Ovary (tissue), 7 donors: ENCODE measurements at regions not wholly inside any gene's neighbourhood (a gene's known extent, or its start where the extent isn't known, plus 50 kb on each side); places are given as distances from the start of the nearest gene placed in this dataset.

Source experiments
- DNase-seq, 5 donors: peaks; one replicate each; pipeline ENCODE4 v3.0.0-alpha.2; 2019 to 2020
- H3K27ac ChIP-seq, 2 donors: fragments of 200-600 bp; one replicate each; pipeline versions ENCODE4 v1.5.1 to v1.8.0; 2019 to 2022
- H3K27me3 ChIP-seq: fragments of 200-600 bp; one replicate; pipeline ENCODE4 v1.8.0; 2022
- H3K36me3 ChIP-seq: fragments of 200-600 bp; sonication (generic); one replicate; pipeline ENCODE4 v1.5.1; 2019
- H3K4me1 ChIP-seq: one replicate; pipeline ENCODE4 v1.8.1; 2013; ENCODE audit warnings: mild to moderate bottlenecking, moderate library complexity; ENCODE audit not compliant: insufficient read depth
- H3K4me3 ChIP-seq: fragments of 200-600 bp; sonication (generic); one replicate; pipeline ENCODE4 v1.5.1; 2017
- H3K9me3 ChIP-seq, 2 donors: fragments of 200-600 bp in 1 of 2; sonication (generic) in 1 of 2; one replicate each; pipeline versions ENCODE4 v1.5.1 to v1.8.1; 2013 to 2019; ENCODE audit warnings: mild to moderate bottlenecking in 1 of 2, moderate library complexity in 1 of 2
- CTCF ChIP-seq, 3 donors: fragments of 450-650 bp in 2 of 3; fragments of 200-600 bp in 1 of 3; IDR thresholded peaks; one replicate each; pipeline versions ENCODE4 v1.5.1 to v1.8.0; 2016 to 2022; ENCODE audit warnings: antibody characterized with exemption in 3 of 3, mild to moderate bottlenecking in 1 of 3
- EP300 ChIP-seq: sonication (generic); formaldehyde crosslinking; IDR thresholded peaks from one replicate; pipeline ENCODE4 v1.6.1; 2017; ENCODE audit warnings: antibody characterized with exemption
- POLR2A ChIP-seq: fragments of 450-650 bp; IDR thresholded peaks from one replicate; pipeline ENCODE4 v1.6.1; 2017; ENCODE audit warnings: antibody characterized with exemption, mild to moderate bottlenecking, moderate library complexity
- WGBS, 3 donors: extraction: QIAGEN DNeasy Blood & Tissue Kit in 1 of 3; methylation state at CpG; one replicate each; pipeline versions ENCODE4 v1.1.5 to v1.1.7; 2013 to 2017; 5-methylcytosine and 5-hydroxymethylcytosine counted together
- intact Hi-C, 4 donors: fragments of 100-400 bp; cut with DNase I; formaldehyde crosslinking; loops; one replicate each; pipeline versions ENCODE4 v1.11.0 to v1.15.1; 2022 to 2023
- donor health status: DM: no; HTN: no; CAD: no; lungs with moderate emphysema.
- donor health status: DM: no; HTN: no; CAD: no.
- donor health status: Bipolar disorder and iron deficiency.
- donor health status: DM: no; HTN: no; CAD: no.
- donor health status: DM: yes; HTN: yes; CAD: no.

GRCh38 chr7:27420702-27421101 lies 178.1 kb downstream of the EVX1 start:
- Histone ChIP-seq H3K4me3 (no peak overlapping the region), H3K27ac (no peak overlapping the region), H3K36me3 (no peaks in the 10 kb centered on the region), H3K27me3 (no peaks in the 10 kb centered on the region), H3K4me1 (no peaks in the 10 kb centered on the region), H3K9me3 (no peaks in the 10 kb centered on the region)
- TF ChIP-seq POLR2A, result no peak
- TF ChIP-seq CTCF (IDR thresholded peaks at IDR 0.05), result no peak
- TF ChIP-seq EP300, result no peak
- intact Hi-C loops, result no loop called here
- WGBS, 3 donors, result 33 to 44% (median 33%) methylated on average over 2 of the region's 2 CpGs
- DNase-seq, result no peak

- WGBS, 3 donors, result 68 to 86% (median 80%) methylated on average over 8 of the region's 8 CpGs
- DNase-seq, result no peak
Measured at GRCh38 chr7:27423290-27423689, 180.7 kb downstream of the EVX1 start.

GRCh38 chr7:27423821-27424220 lies 181.2 kb downstream of the EVX1 start:
- no peaks in the 10 kb centered on the region for H3K4me1 ChIP-seq
- H3K4me3 ChIP-seq, result no peak overlapping the region
- H3K36me3 ChIP-seq, result no peaks in the 10 kb centered on the region
- DNase-seq, result no peak
- H3K27me3 ChIP-seq, result no peaks in the 10 kb centered on the region
- H3K27ac ChIP-seq, result no peak overlapping the region
- H3K9me3 ChIP-seq, result no peaks in the 10 kb centered on the region
- 77 to 92% (median 79%) methylated on average over 10 of the region's 10 CpGs for WGBS, 3 donors
- intact Hi-C loops, result no loop called here
- TF ChIP-seq POLR2A, result no peak
- TF ChIP-seq CTCF (IDR thresholded peaks at IDR 0.05), result no peak
- TF ChIP-seq EP300, result no peak

More at GRCh38 chr7:27423290-27423689, 180.7 kb downstream of the EVX1 start:
- no peak overlapping the region for H3K4me3 ChIP-seq
- H3K9me3 ChIP-seq, result no peaks in the 10 kb centered on the region
- no peak overlapping the region for H3K27ac ChIP-seq
- H3K36me3 ChIP-seq, result no peaks in the 10 kb centered on the region
- no peaks in the 10 kb centered on the region for H3K4me1 ChIP-seq
- intact Hi-C loops, result no loop called here
- TF ChIP-seq POLR2A, result no peak
- no peak for TF ChIP-seq CTCF (IDR thresholded peaks at IDR 0.05)
- H3K27me3 ChIP-seq, result no peaks in the 10 kb centered on the region

- no peaks in the 10 kb centered on the region for H3K9me3 ChIP-seq
- H3K4me3 ChIP-seq, result no peak overlapping the region
- H3K36me3 ChIP-seq, result no peaks in the 10 kb centered on the region
- H3K27ac ChIP-seq, result no peak overlapping the region
- no peaks in the 10 kb centered on the region for H3K4me1 ChIP-seq
- DNase-seq, result no peak
- H3K27me3 ChIP-seq, result no peaks in the 10 kb centered on the region
- no peak for TF ChIP-seq CTCF (IDR thresholded peaks at IDR 0.05)
- no peak for TF ChIP-seq EP300
- TF ChIP-seq POLR2A, result no peak
- intact Hi-C loops, result no loop called here
- WGBS, 3 donors, result 10 to 25% (median 13%) methylated on average over 3 of the region's 3 CpGs
Measured at GRCh38 chr7:27424231-27424630, 181.6 kb downstream of the EVX1 start.

- no peak for DNase-seq
- intact Hi-C loops, result no loop called here
- Histone ChIP-seq H3K4me3 (no peak overlapping the region), H3K27ac (no peak overlapping the region), H3K9me3 (no peaks in the 10 kb centered on the region), H3K36me3 (no peaks in the 10 kb centered on the region), H3K4me1 (no peaks in the 10 kb centered on the region), H3K27me3 (no peaks in the 10 kb centered on the region)
- 33 to 42% (median 40%) methylated on average over 4 of the region's 4 CpGs for WGBS, 3 donors
- no peak for TF ChIP-seq EP300
- TF ChIP-seq POLR2A, result no peak
Measured at GRCh38 chr7:27424749-27425148, 182.1 kb downstream of the EVX1 start.
